ENCODE measurements at regions not wholly inside any gene's neighbourhood (a gene's known extent, or its start where the extent isn't known, plus 50 kb on each side); places are given as distances from the start of the nearest gene placed in this dataset.

DNA sequence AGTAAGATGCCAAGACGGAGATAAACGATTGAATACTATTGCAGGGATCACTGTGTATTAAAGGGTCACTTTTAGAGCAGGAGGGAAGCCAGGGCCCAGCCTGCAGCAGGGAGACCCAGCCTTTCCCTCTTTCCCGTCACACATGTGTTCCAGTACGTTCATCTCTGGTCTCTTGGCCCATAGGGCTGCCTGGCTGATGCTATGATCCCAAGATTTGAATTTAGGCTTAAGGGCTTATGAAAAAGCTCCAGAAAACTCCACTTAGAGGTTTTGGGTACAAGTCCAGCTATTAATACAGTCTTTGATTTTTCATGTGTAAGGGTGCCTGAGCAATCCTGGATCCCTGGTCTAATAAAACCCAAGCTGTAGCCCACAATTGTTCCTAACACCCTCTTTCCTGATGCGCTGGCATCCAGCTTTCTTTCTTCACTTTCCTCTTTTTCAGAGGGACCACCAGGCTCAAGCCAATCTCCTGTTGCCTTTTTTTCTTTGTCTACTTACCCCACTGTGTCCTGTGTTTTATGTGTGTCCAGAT is 359.6 kb upstream of the USP24 start:
- no peaks in the 10 kb centered on the region for H3K4me1 Mint-ChIP-seq
- no peak overlapping the region for H3K4me3 Mint-ChIP-seq
- H4K20me1 ChIP-seq (ENCODE audit: insufficient read depth, low read length) = no peaks in the 10 kb centered on the region

GRCh38 chr1:55572878-55573734 is 357.9 kb upstream of the USP24 start:
- Histone ChIP-seq H3K27ac (ENCODE audit: low read depth in 1 of 2, low read length in 2 of 2) (no peak overlapping the region), H3K4me3 (replicated peaks in 1 of 3; ENCODE audit: low read depth in 2 of 3, low read length in 3 of 3) (no peak overlapping the region), H3K9ac (ENCODE audit: insufficient read depth, low read length, poor library complexity, severe bottlenecking) (no peak overlapping the region), H3K79me2 (ENCODE audit: insufficient read depth, low read length) (no peaks in the 10 kb centered on the region), H3K4me1 (ENCODE audit: control insufficient read depth in 1 of 2, insufficient read depth in 2 of 2, low read length in 2 of 2) (no peaks in the 10 kb centered on the region), H3K27me3 (ENCODE audit: control insufficient read depth in 2 of 2, insufficient read depth in 2 of 2, low read length in 2 of 2) (no peaks in the 10 kb centered on the region), H3K9me3 (replicated peaks in 1 of 2; ENCODE audit: control insufficient read depth in 1 of 2, insufficient read depth in 1 of 2, low read length in 2 of 2) (no peaks in the 10 kb centered on the region), H2AFZ (ENCODE audit: insufficient read depth, low read depth, low read length, poor library complexity, severe bottlenecking) (no peak overlapping the region), H3K4me2 (replicated peaks; ENCODE audit: extremely low read depth, low read length, poor library complexity, severe bottlenecking) (no peak overlapping the region), H4K20me1 (ENCODE audit: insufficient read depth, low read length) (no peaks in the 10 kb centered on the region), H3K36me3 (replicated peaks in 1 of 2; ENCODE audit: control insufficient read depth in 1 of 2, insufficient read depth in 2 of 2, low read length in 2 of 2) (no peaks in the 10 kb centered on the region)
- Mint-ChIP-seq H3K27me3 (ENCODE audit: low read depth in 3 of 3) (peaks cover 0 to 3% (median 2%) of the 10 kb centered on the region in 3 donors), H3K4me1 (no peaks in the 10 kb centered on the region), H3K4me3 (no peak overlapping the region), H3K9me3 (peaks cover 0 to 6% (median 2%) of the 10 kb centered on the region in 7 donors), H3K36me3 (no peaks in the 10 kb centered on the region), H3K27ac (no peak overlapping the region)
- no peak for DNase-seq
- no peak for TF ChIP-seq CTCF (IDR thresholded peaks at IDR 0.05)
- WGBS (ENCODE audit: insufficient coverage) = 89% methylated on average over 9 of the region's 14 CpGs
- intact Hi-C loops (cut with micrococcal nuclease) = no loop called here

More for the DNA sequence above, 359.6 kb upstream of the USP24 start:
- Histone ChIP-seq H2AFZ (ENCODE audit: insufficient read depth, low read depth, low read length, poor library complexity, severe bottlenecking) (no peak overlapping the region), H3K27ac (ENCODE audit: low read depth in 1 of 2, low read length in 2 of 2) (no peak overlapping the region), H3K4me1 (ENCODE audit: control insufficient read depth in 1 of 2, insufficient read depth in 2 of 2, low read length in 2 of 2) (no peaks in the 10 kb centered on the region), H3K27me3 (ENCODE audit: control insufficient read depth in 2 of 2, insufficient read depth in 2 of 2, low read length in 2 of 2) (no peaks in the 10 kb centered on the region), H3K79me2 (ENCODE audit: insufficient read depth, low read length) (no peaks in the 10 kb centered on the region), H3K36me3 (replicated peaks in 1 of 2; ENCODE audit: control insufficient read depth in 1 of 2, insufficient read depth in 2 of 2, low read length in 2 of 2) (no peaks in the 10 kb centered on the region), H3K9ac (ENCODE audit: insufficient read depth, low read length, poor library complexity, severe bottlenecking) (no peak overlapping the region), H3K4me2 (replicated peaks; ENCODE audit: extremely low read depth, low read length, poor library complexity, severe bottlenecking) (no peak overlapping the region), H3K4me3 (replicated peaks in 1 of 3; ENCODE audit: low read depth in 2 of 3, low read length in 3 of 3) (no peak overlapping the region), H3K9me3 (replicated peaks in 1 of 2; ENCODE audit: control insufficient read depth in 1 of 2, insufficient read depth in 1 of 2, low read length in 2 of 2) (no peaks in the 10 kb centered on the region)
- Mint-ChIP-seq H3K27me3 (ENCODE audit: low read depth in 3 of 3) (peaks cover 0 to 6% (median 2%) of the 10 kb centered on the region in 3 donors), H3K36me3 (no peaks in the 10 kb centered on the region), H3K9me3 (peaks cover 0 to 1% (median 0%) of the 10 kb centered on the region in 7 donors), H3K27ac (no peak overlapping the region)
- WGBS (ENCODE audit: insufficient coverage) = 100% methylated on average over 4 of the region's 5 CpGs
- intact Hi-C loops (cut with micrococcal nuclease) = no loop called here
- no peak for DNase-seq
- no peak for TF ChIP-seq CTCF (IDR thresholded peaks at IDR 0.05)

Data from CD14-positive monocyte (primary cell).